ENCODE measurements at regions not wholly inside any gene's neighbourhood (a gene's known extent, or its start where the extent isn't known, plus 50 kb on each side); places are given as distances from the start of the nearest gene placed in this dataset.

- TF ChIP-seq POLR2A (IDR thresholded peaks at IDR 0.05): no peak
- TF ChIP-seq, protein P1, sequence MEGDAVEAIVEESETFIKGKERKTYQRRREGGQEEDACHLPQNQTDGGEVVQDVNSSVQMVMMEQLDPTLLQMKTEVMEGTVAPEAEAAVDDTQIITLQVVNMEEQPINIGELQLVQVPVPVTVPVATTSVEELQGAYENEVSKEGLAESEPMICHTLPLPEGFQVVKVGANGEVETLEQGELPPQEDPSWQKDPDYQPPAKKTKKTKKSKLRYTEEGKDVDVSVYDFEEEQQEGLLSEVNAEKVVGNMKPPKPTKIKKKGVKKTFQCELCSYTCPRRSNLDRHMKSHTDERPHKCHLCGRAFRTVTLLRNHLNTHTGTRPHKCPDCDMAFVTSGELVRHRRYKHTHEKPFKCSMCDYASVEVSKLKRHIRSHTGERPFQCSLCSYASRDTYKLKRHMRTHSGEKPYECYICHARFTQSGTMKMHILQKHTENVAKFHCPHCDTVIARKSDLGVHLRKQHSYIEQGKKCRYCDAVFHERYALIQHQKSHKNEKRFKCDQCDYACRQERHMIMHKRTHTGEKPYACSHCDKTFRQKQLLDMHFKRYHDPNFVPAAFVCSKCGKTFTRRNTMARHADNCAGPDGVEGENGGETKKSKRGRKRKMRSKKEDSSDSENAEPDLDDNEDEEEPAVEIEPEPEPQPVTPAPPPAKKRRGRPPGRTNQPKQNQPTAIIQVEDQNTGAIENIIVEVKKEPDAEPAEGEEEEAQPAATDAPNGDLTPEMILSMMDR (IDR thresholded peaks at IDR 0.05): no peak
Observed at GRCh38 chr4:107318078-107318477, 282.0 kb upstream of the DKK2 start.

All from prostate gland (tissue), 2 donors.